HG03432 (cell line): ENCODE measurements at regions not wholly inside any gene's neighbourhood (a gene's known extent, or its start where the extent isn't known, plus 50 kb on each side); places are given as distances from the start of the nearest gene placed in this dataset.

Experiments
- ATAC-seq: cut with Tn5 transposase; IDR thresholded peaks from one replicate; pipeline ENCODE4 v1.9.1; 2021; ENCODE audit warnings: mild to moderate bottlenecking, moderate library complexity; ENCODE audit not compliant: unreplicated experiment

DNA sequence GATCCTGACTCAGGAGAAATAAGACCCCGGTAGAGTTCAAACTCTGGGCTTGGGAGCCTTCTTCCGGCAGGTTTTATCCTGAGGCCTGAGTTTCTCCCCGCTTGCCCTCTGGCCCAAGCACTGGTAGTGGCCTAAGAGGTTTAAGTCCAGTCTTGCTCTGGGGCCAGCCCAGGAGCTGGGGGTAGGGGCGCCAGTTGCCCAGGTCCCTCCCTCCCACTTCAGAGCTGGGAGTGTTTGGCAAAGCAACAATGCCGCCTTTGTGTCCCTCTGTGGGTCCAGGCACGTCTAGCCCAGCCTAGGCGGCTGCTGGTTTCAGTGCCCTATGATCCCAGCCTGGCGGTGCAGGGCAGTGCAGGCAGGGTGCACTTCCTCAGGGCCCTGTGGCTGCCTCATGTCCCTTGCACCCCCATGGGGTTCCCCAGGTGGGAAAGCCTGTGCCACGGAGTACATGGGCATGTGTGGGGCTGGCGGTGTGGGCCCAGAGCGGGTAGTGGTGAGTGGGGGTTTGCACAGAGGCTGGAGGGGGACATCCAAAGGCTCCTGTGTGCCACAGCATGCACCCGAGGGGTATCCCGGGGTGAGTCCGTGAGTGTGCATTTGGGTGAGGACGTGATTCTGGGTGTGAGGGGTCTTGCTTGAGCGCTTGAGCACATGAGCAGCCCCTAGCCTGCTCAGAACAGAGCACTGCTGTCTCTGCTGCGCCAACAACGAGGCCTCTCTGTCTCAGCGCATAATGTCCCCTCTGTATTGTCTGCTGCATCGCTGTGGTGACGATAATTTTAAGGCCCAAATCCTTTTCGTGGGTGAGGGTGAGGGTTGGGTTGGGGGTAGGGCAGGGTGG lies 61.7 kb upstream of the PSD2 start:
- no peak for ATAC-seq

- no peak for ATAC-seq
Observed at GRCh38 chr5:139734539-139734916, 61.1 kb upstream of the PSD2 start.

DNA sequence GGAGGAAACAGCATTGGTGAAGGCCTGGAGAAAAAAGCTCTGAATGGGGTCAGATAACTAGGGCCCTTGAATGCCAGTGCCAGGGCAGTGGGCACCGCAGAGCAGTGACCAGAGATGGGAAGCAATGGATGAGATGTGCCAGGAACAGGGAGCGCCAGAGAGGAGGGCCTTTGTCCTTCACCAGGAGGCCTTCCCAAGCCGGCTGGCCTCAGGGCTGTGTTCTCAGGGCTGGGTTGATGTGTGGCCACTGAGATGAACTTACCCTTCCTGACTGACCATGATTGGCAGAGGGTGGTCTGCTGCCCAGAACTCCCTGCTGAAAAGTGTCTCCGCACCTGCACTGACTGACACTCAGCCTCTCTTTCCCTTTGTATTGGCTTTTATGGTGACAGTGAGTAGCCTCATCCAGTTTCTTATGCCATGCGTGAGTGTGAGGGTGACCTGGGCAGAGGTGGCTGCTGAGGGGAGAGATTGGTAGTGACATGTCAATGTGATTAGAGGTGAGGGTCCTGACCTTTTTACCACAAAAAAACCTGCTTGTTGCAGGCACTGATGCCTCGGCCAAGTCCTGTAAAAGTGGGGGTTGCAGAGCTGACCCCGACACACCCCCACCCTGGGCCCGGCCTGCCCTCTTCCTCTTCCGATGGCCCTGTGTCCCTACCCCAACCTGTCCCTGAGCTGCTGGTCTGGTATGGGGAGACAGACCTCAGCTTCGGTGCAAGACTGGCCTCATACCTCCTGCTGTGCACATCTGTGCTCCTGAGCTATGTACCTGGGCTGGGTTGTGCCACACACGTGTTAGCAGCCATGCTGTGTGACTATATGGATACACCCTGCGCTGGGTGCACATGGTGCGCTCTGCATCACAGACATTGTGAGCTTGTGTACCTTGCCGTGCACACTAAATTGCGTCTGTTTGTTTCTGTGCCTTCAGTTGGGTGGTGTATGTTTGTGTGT lies 57.1 kb upstream of the PSD2 start:
- ATAC-seq: no peak

DNA sequence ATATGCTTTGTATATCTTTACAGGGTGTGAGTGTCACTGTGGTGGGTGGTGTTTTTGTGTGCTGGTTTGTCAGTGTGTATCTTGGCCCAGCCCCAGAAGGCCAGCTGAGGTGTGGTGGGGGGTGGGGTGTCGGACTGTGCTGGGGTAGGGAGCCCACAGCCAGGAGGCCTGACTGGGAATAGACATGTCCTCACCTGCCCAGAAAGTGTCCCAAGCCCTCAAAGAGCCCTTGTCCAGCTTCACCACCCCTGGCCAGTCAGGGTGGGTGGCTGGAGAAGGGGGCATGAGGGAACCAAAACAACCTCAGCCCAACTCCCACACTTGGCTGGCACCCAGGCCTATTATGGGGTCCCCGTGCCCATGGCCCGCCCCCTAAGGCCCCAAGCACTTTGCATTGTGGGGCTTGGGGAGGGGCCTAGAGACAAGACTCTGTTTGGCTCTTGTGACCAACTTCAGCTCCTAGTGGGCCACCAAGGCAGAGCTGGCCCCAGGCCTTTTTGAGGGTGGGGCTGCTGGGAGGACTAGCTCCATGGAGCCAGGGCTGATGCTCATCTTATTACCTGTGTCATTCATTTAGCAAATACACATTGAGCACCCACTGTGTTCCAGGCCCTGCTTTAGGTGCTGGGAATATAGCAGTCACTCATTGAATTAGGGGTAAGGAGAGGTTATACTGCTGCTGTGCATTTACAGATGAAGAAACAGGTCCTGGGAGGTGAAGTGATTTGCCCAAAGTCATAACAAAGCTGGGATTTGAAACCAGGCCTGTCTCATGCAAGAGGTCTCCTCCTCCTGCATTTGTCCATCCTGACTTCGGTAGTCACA lies 56.2 kb upstream of the PSD2 start:
- no peak for ATAC-seq

- ATAC-seq: no peak
Observed at GRCh38 chr5:139740138-139740991, 55.2 kb upstream of the PSD2 start.

GRCh38 chr5:139740992-139741672 lies 54.5 kb upstream of the PSD2 start:
- no peak for ATAC-seq

GRCh38 chr5:139741823-139742172 lies 53.8 kb upstream of the PSD2 start:
- ATAC-seq: no peak

GRCh38 chr5:139742173-139742903 lies 53.3 kb upstream of the PSD2 start:
- ATAC-seq: no peak

DNA sequence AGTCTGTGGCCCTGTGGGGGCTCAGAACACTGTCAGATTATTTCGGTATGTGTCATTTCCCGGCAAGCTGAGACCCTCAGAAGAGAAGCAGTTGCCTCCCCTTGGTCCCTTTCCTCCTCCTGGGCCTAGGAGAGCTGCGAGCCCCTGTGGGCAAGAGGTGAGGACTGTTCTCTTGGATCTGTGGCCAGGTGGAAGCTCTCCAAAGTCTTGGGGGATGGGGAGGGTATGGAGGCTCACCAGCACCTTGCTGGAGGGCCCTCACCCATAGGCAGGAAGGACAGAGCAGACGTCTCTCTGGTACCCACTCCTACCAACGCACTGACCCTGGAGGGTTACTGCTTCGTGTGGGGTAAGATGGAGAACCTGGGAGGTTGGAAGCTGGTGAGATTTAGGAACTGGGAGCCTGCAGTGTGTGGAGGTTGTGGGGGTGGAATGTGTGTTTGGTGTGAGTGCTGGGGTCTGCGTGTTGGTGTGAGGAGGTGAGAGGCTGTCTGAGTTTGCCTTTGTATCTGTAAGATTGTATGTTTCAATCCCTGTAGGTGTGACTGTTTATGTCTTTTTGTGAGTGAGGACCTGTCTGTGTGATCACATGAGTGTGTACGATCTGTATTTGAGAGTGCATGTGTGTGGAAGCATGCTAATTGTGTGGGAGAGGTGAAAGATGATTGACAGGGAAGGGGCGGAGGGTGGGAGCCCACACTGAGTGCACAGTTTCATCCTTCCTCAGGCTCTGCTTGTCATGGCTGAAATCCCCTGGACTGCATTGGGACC lies 52.4 kb upstream of the PSD2 start:
- ATAC-seq: no peak

GRCh38 chr5:139743804-139744203 lies 51.8 kb upstream of the PSD2 start:
- ATAC-seq: no peak

GRCh38 chr5:139744471-139745131 lies 51.0 kb upstream of the PSD2 start:
- ATAC-seq: no peak

- no peak for ATAC-seq
Observed at GRCh38 chr5:139745132-139745799, 50.3 kb upstream of the PSD2 start.

DNA sequence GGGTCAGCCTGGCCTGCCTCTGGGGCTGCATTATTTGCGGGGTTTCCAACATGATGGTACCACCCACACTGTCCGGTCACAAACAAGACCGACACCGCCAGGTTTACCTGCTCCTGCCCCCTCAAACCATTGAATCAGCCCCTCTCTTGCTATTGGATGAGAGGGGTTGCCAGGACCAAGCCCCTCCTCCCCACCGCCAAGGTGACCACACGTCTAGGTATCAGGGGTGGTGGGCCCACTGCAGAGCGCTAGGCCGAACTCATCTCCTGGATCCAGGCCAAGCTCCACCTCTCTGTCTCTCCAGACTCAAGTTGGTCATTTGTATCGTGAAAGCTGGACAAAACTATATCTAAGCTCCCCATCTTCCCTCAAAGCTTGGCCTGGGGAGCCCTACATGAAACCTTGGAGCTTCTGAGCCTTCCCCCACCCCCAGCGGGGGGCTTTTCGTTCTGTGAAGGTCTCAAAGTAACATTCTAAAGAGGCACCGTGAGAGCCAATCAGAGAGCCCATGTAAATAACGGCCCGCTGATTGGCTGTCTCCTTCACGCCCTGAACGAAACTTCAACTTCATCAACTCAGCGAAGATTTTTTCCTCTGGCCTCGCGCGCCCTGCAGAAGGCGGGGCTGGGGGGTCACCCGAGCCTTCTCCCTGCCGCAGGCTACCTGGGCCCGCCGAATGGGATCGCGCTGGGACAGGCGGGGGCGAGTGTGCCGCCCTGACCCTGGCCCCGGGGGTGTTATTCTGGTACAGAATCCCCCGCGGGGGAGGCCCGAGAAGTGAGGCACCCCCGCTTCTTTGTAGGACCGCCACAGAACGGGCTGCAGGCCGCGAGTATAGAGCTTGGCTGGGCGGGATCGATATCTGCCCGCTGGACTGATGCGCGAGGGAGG lies 49.6 kb upstream of the PSD2 start:
- peak; percentile 37 for ATAC-seq
